IMR-90 (cell line): ENCODE measurements at regions not wholly inside any gene's neighbourhood (a gene's known extent, or its start where the extent isn't known, plus 50 kb on each side); places are given as distances from the start of the nearest gene placed in this dataset.

Source experiments
- CEBPB ChIP-seq: IDR thresholded peaks from 2 replicates; pipeline ENCODE4 v1.6.1; 2012; ENCODE audit warnings: low read depth, low read length, improper control_type of control experiment
- CHD1 ChIP-seq: IDR thresholded peaks from 2 replicates; pipeline ENCODE4 v1.6.1; 2012; ENCODE audit warnings: low read depth, low read length, improper control_type of control experiment
- FOS ChIP-seq: fragments of 150-350 bp; IDR thresholded peaks from 2 replicates; pipeline ENCODE4 v1.6.1; 2016; ENCODE audit warnings: low read depth, low read length
- MAZ ChIP-seq: IDR thresholded peaks from 2 replicates; pipeline ENCODE4 v1.6.1; 2012; ENCODE audit warnings: low read depth, mild to moderate bottlenecking, low read length, improper control_type of control experiment, moderate library complexity, borderline replicate concordance
- POLR2A ChIP-seq: IDR thresholded peaks from 2 replicates; pipeline ENCODE4 v1.6.1; 2012; ENCODE audit warnings: mild to moderate bottlenecking, low read depth, low read length
- RAD21 ChIP-seq: IDR thresholded peaks from 2 replicates; pipeline ENCODE4 v1.6.1; 2012; ENCODE audit warnings: low read length, improper control_type of control experiment
- RCOR1 ChIP-seq: IDR thresholded peaks from 2 replicates; pipeline ENCODE4 v1.6.1; 2012; ENCODE audit warnings: mild to moderate bottlenecking, low read length, improper control_type of control experiment; ENCODE audit not compliant: insufficient replicate concordance
- SMC3 ChIP-seq: fragments of 150-350 bp; IDR thresholded peaks from 2 replicates; pipeline ENCODE4 v1.6.1; 2016; ENCODE audit warnings: low read depth, mild to moderate bottlenecking, antibody characterized with exemption, low read length, moderate library complexity
- TF ChIP-seq, protein P1 (sequence below): conservative IDR thresholded peaks from 2 replicates; pipeline ENCODE4 v1.5.1; 2012; ENCODE audit warnings: mild to moderate bottlenecking, low read depth, low read length, improper control_type of control experiment
- TF ChIP-seq, protein P2 (sequence below): fragments of 150-350 bp; IDR thresholded peaks from 2 replicates; pipeline ENCODE4 v1.6.1; 2017; ENCODE audit warnings: mild to moderate bottlenecking, antibody characterized with exemption, low read length, low read depth

DNA sequence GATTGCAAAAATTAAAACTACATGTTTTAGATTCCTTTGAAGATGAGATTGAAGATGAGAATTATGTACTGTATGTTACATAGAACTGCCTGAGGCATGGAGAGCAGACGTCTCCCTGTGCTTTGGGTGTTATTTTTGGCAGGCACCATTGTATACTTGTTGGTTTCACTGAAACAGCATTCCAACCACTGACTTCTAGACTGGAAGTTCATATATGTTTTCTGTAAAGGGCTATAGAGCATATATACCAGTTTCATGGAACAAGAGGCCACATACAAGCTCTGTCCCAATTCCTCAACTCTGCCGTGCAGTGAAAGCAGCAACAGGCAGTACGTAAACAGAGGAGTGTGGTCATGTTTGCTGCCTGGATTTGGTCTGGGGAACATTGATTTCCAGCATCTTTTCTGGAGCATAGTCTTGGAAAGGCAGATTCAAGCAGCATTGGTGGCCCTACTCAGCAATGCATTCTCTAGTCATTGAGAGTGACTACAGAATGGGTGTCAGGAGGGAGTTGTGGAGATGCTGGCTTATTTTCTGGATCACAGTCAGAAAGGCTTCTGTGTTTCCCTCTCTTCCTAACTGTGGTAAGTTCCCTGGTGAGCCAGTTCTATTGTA, 57.6 kb upstream of the CNTN1 start:
- TF ChIP-seq, protein P1, sequence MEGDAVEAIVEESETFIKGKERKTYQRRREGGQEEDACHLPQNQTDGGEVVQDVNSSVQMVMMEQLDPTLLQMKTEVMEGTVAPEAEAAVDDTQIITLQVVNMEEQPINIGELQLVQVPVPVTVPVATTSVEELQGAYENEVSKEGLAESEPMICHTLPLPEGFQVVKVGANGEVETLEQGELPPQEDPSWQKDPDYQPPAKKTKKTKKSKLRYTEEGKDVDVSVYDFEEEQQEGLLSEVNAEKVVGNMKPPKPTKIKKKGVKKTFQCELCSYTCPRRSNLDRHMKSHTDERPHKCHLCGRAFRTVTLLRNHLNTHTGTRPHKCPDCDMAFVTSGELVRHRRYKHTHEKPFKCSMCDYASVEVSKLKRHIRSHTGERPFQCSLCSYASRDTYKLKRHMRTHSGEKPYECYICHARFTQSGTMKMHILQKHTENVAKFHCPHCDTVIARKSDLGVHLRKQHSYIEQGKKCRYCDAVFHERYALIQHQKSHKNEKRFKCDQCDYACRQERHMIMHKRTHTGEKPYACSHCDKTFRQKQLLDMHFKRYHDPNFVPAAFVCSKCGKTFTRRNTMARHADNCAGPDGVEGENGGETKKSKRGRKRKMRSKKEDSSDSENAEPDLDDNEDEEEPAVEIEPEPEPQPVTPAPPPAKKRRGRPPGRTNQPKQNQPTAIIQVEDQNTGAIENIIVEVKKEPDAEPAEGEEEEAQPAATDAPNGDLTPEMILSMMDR, result no peak
- TF ChIP-seq POLR2A (no peak), CEBPB (no peak), RAD21 (no peak), RCOR1 (no peak), MAZ (no peak), FOS (no peak), CHD1 (no peak), SMC3 (no peak)
- TF ChIP-seq, protein P2, sequence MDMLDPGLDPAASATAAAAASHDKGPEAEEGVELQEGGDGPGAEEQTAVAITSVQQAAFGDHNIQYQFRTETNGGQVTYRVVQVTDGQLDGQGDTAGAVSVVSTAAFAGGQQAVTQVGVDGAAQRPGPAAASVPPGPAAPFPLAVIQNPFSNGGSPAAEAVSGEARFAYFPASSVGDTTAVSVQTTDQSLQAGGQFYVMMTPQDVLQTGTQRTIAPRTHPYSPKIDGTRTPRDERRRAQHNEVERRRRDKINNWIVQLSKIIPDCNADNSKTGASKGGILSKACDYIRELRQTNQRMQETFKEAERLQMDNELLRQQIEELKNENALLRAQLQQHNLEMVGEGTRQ, result no peak
